GM12892 (cell line): ENCODE measurements at regions not wholly inside any gene's neighbourhood (a gene's known extent, or its start where the extent isn't known, plus 50 kb on each side); places are given as distances from the start of the nearest gene placed in this dataset.

ENCODE experiments used
- POLR2A ChIP-seq: IDR thresholded peaks from 2 replicates; pipeline ENCODE4 v1.6.1; 2011; ENCODE audit warnings: low read depth, low read length, control low read depth
- POLR2AphosphoS5 ChIP-seq: IDR thresholded peaks from 2 replicates; pipeline ENCODE4 v1.6.1; 2011; ENCODE audit warnings: low read depth, low read length, control low read depth
- TAF1 ChIP-seq: IDR thresholded peaks from 2 replicates; pipeline ENCODE4 v1.6.1; 2011; ENCODE audit warnings: low read depth, mild to moderate bottlenecking, control low read depth, low read length, borderline replicate concordance

- no peak for TF ChIP-seq POLR2A
- TF ChIP-seq POLR2AphosphoS5, result no peak
- TF ChIP-seq TAF1, result no peak
Observed at GRCh38 chr9:120236596-120236995, 343.4 kb downstream of the CDK5RAP2 start.
